ENCODE measurements at regions not wholly inside any gene's neighbourhood (a gene's known extent, or its start where the extent isn't known, plus 50 kb on each side); places are given as distances from the start of the nearest gene placed in this dataset.

GRCh38 chr13:26503826-26504594 is 53.5 kb upstream of the WASF3 start:
- DNase-seq (ENCODE audit: low spot score) (no peak), ATAC-seq (no peak)
- intact Hi-C loops (cut with DNase I), result no loop called here
